OCI-LY1 (cell line): ENCODE measurements at regions not wholly inside any gene's neighbourhood (a gene's known extent, or its start where the extent isn't known, plus 50 kb on each side); places are given as distances from the start of the nearest gene placed in this dataset.

ENCODE experiments used
- CTCF ChIP-seq: fragments of 200-600 bp; sonication (generic), shearing (Covaris generic); IDR thresholded peaks from 2 replicates; pipeline ENCODE4 v1.5.1; 2017; ENCODE audit warnings: mild to moderate bottlenecking, antibody characterized with exemption, low read length, moderate library complexity, mixed read lengths
- EZH2 ChIP-seq: fragments of 200-600 bp; sonication (generic), shearing (Covaris generic); IDR thresholded peaks from 2 replicates; pipeline ENCODE4 v1.8.0; 2017; ENCODE audit warnings: borderline replicate concordance, mixed run types, mild to moderate bottlenecking, antibody characterized with exemption, low read length, moderate library complexity, mixed read lengths

GRCh38 chr2:42879913-42880737 is 87.7 kb upstream of the HAAO start:
- TF ChIP-seq CTCF (no peak), EZH2 (no peak)
